GM18499 (cell line): ENCODE measurements at regions not wholly inside any gene's neighbourhood (a gene's known extent, or its start where the extent isn't known, plus 50 kb on each side); places are given as distances from the start of the nearest gene placed in this dataset.
A peak's percentile ranks its signal among the peaks of the same experiment; 100 is the strongest.
"Not testable (repeated sequence)": the region's sequence is repeated elsewhere in the genome, so short reads cannot be mapped to it uniquely, and the experiment has no call there.

Experiments
- ATAC-seq: cut with Tn5 transposase; IDR thresholded peaks from one replicate; pipeline ENCODE4 v1.9.1; 2021; ENCODE audit warnings: moderate number of reproducible peaks; ENCODE audit not compliant: insufficient read depth, unreplicated experiment

- ATAC-seq = no peak
Measured at GRCh38 chr5:110269478-110270142, 456.9 kb downstream of the TMEM232 start.

DNA sequence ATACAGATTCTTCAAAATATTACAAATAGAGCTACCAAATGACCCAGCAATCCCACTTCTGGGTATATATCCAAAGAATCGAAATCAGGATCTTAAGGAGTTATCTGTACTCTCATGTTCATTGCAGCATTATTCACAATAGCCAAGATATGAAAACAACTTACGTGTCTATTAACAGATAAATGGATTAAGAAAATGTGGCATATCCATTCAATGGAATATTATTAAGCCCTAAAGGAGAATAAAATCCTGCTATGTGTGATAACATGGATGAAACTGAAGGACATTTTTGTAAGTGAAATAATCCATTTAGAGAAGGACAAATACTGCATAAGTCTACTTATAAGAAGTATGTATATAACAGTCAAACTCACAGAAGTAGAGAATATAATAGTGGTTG lies 450.6 kb downstream of the TMEM232 start:
- ATAC-seq = no peak

DNA sequence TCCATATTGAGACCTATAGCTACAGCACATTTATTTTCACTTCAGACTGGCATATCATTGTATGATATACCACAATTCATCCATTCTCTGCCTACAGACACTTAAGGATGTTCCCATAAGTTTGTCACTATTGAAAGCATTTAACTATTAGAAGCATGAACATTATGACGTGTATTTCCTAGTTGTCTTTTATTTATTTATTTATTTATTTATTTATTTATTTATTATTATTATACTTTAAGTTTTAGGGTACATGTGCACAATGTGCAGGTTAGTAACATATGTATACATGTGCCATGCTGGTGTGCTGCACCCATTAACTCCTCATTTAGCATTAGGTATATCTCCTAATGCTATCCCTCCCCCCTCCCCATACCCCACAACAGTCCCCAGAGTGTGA lies 448.0 kb downstream of the TMEM232 start:
- not testable (repeated sequence) for ATAC-seq

DNA sequence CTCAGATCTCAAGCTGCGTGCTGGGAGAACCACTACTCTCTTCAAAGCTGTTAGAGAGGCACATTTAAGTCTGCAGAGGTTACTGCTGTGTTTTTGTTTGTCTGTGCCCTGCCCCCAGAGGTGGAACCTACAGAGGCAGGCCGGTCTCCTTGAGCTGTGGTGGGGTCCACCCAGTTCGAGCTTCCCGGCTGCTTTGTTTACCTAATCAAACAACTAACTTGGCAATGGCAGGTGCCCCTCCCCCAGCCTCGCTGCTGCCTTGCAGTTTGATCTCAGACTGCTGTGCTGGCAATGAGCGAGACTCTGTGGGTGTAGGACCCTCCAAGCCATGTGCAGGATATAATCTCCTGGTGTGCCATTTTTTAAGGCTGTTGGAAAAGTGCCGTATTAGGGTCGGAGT lies 442.4 kb downstream of the TMEM232 start:
- not testable (repeated sequence) for ATAC-seq

DNA sequence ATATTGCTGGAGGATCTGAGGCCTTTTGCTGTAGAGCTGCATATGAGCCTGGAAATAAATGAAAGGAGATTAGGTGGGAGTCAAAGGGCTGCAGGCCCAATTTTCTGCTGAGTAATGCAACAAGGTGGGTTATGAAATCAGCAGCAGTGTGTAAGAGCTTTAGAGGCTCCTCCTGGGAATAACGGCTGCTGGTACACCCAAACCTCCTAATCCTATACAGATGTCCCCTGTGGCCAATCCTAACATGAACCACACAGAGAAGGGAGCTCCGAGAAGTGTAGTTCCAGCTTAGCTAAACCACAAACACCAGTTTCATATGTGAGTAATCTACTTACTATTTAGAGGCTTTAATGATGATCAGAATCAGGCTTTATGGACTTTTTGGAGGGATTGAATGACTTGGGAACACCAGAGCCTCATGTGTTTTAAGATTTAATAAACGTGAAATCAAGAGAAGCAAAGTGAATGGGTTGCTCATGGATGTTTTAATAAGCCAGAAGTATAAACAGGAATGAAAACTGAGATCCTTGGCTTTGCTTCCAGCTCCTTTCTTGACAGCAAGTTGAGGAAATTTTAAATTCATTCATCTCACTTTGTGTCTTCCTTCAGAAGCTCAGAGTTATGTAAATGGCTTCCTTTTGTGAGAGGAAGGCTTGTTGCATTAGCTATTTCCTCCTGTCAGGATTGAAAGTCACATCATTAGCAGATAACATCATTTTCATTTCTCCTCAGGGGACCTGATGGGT lies 437.5 kb downstream of the TMEM232 start:
- ATAC-seq = no peak

DNA sequence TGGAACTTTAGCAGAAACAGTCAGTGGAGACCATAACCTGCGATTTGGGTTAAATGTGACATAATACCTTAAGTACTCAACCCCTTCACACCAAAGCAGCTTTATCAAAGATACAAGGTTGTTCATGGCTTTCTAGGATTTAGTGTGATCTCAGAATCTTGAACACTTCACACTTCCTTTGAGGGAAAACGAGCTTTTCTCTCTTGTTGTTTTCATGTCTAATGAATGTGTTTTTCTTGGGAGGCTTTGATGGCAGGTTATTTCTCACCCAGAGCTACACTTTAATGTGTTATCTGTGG lies 437.0 kb downstream of the TMEM232 start:
- no peak for ATAC-seq

DNA sequence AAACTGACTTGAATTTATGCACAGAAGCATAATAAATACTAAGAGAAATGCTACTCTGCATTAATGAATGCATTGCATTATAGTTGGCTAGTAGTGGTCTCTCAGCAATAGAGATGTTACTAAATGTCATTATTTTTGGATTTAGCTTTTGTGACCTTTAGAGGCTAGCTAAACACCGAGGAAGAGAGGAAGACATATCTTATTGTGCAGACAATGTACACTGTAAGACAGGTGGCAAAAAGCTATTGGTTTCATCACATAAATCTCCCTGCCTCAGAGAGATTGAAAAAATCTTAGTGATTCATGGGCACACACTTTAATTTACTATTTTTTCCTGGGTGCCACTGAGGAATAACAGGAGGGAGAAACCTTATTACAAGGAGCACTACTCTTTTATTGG lies 435.9 kb downstream of the TMEM232 start:
- ATAC-seq = no peak

- ATAC-seq = no peak
Measured at GRCh38 chr5:110294281-110294680, 432.2 kb downstream of the TMEM232 start.

- no peak for ATAC-seq
Measured at GRCh38 chr5:110297152-110297670, 429.3 kb downstream of the TMEM232 start.

GRCh38 chr5:110304176-110304575 lies 422.3 kb downstream of the TMEM232 start:
- no peak for ATAC-seq

DNA sequence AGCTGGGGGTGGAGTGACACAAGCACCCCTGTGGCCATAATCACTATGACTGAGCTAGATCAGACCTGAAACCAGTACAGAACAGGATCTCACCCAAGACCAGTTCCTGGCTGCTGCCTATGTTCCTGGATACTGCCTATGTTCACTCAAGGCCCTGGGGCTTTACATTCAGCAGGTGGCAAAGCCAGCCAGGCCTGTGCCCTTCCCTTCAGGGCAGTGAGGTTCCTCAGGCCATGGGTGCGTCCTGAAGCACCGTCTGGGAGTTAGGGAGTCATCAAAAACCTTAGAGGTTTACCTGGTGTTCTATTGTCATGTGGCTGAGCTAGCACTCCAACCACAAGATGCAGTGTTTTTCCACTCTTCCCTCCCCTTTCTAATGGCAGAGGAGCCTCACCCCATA lies 419.8 kb downstream of the TMEM232 start:
- no peak for ATAC-seq

- no peak for ATAC-seq
Measured at GRCh38 chr5:110309222-110309621, 417.2 kb downstream of the TMEM232 start.

DNA sequence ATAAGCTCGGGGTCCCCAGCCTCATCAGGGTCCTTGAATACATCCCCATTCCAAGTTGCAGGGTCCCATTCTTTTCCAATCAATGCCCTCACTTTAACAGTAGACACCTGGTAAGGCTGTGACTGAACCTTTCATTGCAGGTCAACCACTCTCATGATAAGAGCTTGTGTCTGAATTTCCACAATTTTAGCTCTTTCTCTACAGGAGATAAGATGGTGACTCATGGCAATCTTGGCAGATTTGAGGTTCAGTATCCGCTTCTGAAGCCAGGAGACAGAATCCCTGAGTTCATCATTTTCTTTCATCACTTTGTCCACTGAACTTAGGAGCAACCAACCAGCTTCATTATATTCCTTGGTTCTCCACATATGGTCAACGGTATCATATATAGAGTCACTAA lies 409.9 kb downstream of the TMEM232 start:
- ATAC-seq = not testable (repeated sequence)

DNA sequence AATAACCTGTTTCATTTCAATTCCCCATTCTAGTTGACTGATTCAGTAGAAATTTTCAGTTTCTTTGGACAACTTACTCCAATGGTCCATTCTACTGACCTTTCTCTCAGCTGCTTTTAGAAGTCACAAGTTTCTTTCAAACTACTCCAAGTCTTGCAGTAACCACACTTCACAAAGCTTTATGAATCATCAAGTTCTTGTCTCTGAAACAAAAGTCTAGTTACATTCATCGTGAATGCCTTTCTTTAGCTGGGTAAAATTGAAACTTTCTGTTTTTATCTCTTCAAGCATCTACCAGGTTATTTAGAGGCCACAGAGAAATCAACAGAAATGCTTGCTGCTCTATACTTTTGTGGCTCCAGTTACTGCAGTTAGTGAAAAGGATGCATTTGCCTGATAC lies 405.4 kb downstream of the TMEM232 start:
- peak; percentile 88 for ATAC-seq

DNA sequence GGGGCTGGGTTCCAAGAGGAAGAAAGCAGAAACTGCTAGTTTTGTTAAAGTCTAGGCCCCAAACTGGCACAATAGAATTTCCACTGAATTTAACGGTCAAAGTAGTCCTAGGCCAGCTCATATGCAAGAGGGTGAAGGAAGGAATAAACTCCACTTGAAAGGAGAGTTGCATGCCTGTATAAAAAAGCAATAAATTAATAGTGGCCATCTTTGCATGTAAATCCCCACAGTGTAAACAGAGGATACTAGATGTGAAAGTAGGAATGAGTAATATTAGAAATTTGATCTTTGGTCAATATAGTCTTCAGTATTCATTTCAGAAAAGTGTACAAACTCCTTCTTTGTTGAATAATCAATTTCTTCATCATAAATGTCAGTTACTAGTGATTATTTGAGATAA lies 403.1 kb downstream of the TMEM232 start:
- ATAC-seq = no peak

GRCh38 chr5:110323832-110324231 lies 402.6 kb downstream of the TMEM232 start:
- no peak for ATAC-seq

DNA sequence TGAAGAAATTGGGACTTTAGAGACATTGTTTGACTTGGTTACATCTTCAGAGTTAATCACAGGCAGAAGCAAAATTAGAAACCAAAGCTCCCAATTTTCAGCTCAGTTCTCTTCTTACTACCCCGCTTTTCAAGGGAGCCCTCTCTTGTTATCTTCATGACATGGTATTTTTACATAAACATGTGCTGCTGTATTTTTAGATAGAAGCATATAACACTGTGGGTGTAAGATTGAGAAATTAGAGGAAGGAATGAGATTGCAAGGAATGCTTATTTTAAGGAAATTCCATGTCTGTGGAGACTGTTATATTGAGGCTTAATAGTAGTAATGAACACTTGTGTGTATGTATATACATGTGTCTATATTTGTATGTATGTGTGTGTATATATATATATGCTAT lies 401.6 kb downstream of the TMEM232 start:
- no peak for ATAC-seq

GRCh38 chr5:110329955-110330525 lies 396.4 kb downstream of the TMEM232 start:
- ATAC-seq = no peak

DNA sequence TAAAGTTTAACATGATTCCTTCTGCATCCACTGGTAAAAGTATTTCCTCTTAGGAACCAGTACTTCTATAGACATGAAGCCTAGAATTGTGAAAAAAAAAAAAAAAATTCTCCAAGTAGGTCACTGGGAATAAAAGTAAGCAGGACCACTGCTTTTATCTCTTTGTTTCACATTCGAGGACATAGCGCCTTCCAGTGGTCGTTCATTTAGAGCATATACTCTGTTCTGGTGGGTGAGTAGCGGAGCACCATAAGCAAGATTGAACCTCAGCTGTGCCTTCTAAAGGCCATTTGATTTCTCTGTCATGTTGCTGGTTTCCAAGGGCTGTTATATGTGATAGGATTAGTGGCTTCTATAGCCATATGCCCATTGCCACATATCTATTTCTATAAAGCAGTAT lies 393.1 kb downstream of the TMEM232 start:
- no peak for ATAC-seq

DNA sequence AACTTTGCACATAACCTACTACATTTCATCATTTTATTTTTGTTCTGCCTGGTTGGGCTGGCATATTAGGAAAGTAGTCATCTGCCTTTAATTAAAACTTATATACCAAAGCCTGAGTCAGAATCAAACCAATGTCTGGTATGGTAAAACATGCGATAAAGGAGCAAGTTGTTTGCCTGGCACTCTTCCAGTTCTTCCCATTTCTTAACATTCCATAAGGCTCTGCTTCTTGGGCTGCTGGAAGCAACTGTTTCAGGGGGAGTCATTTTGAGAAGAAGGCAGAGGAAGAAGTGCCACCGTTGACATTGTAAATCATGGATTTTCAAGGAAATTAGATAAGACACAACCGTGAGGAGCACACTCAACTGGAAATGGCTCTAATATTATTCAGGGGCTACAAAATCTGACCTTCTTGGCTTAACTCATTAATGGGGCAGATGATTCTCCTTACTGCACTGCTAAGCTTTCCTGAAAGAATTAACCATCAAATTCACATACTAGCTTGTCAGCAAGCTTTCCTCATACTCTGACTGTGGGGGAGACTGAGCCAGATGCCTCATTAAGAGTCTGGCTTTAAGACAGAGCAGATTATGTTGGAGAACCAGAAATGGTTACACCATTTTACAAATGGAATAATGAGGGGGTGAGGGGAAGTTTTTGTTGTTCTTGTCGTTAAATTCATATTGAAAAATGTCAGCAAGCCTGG lies 391.0 kb downstream of the TMEM232 start:
- ATAC-seq = no peak
